ENCODE measurements at regions not wholly inside any gene's neighbourhood (a gene's known extent, or its start where the extent isn't known, plus 50 kb on each side); places are given as distances from the start of the nearest gene placed in this dataset.

DNA sequence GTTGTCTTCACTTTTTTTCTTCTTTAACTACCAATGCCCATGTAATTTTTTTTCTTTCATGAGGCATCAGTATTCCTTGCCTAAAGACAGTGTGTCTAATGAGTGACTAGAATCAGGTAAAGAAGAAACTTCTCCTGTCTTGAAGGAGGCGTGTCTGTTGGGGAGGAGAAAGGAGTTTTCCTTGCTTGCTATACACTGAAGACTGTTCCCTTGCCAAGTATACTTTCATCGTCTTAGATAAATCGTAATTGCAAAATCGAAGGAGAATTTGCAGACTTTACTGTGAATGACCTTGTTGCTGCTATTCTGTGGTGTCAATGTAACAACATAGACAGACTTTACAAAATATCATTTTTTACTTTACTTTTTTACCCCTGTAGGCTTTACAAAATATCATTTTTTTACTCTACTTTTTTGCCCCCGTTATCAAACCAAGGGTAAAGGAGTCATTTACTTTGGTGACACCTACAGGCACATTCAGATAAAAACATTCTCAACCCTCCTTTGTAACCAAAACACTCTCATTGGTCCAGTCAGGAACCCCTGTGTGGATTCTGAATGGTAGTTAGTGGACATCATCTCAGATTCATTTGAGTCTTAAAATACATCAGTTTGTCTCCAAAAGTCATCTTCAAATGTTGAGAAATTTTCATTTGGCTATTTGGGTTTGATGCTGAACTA is 232.4 kb downstream of the AHR start:
- TF ChIP-seq CTCF (IDR thresholded peaks at IDR 0.05) (no peak), POLR2A (IDR thresholded peaks at IDR 0.05) (no peak)
